PC-3 (cell line): ENCODE measurements at regions not wholly inside any gene's neighbourhood (a gene's known extent, or its start where the extent isn't known, plus 50 kb on each side); places are given as distances from the start of the nearest gene placed in this dataset.

Source experiments
- EZH2 ChIP-seq: fragments of 300-600 bp; sonication (generic); IDR thresholded peaks from one replicate; pipeline ENCODE4 v1.6.1; 2017; ENCODE audit warnings: antibody characterized with exemption, mild to moderate bottlenecking, low read length; ENCODE audit not compliant: unreplicated experiment
- EZH2phosphoT487 ChIP-seq: fragments of 300-600 bp; sonication (generic); IDR thresholded peaks from 2 replicates; pipeline ENCODE4 v1.6.1; 2018; ENCODE audit warnings: mild to moderate bottlenecking, antibody characterized with exemption, low read length, borderline replicate concordance
- TF ChIP-seq, protein P1 (sequence below): fragments of 300-600 bp; sonication (generic); conservative IDR thresholded peaks from 2 replicates; pipeline ENCODE4 v1.5.1; 2017; ENCODE audit warnings: antibody characterized with exemption, low read depth, mild to moderate bottlenecking, low read length

- TF ChIP-seq, protein P1, sequence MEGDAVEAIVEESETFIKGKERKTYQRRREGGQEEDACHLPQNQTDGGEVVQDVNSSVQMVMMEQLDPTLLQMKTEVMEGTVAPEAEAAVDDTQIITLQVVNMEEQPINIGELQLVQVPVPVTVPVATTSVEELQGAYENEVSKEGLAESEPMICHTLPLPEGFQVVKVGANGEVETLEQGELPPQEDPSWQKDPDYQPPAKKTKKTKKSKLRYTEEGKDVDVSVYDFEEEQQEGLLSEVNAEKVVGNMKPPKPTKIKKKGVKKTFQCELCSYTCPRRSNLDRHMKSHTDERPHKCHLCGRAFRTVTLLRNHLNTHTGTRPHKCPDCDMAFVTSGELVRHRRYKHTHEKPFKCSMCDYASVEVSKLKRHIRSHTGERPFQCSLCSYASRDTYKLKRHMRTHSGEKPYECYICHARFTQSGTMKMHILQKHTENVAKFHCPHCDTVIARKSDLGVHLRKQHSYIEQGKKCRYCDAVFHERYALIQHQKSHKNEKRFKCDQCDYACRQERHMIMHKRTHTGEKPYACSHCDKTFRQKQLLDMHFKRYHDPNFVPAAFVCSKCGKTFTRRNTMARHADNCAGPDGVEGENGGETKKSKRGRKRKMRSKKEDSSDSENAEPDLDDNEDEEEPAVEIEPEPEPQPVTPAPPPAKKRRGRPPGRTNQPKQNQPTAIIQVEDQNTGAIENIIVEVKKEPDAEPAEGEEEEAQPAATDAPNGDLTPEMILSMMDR = no peak
- TF ChIP-seq EZH2phosphoT487 = no peak
- TF ChIP-seq EZH2 = no peak
Measured at GRCh38 chr13:50275392-50276063, 260.3 kb downstream of the KCNRG start.
